ENCODE measurements at regions not wholly inside any gene's neighbourhood (a gene's known extent, or its start where the extent isn't known, plus 50 kb on each side); places are given as distances from the start of the nearest gene placed in this dataset.

- H3K4me1 ChIP-seq: no peaks in the 10 kb centered on the region
- no peak for TF ChIP-seq POLR2A (IDR thresholded peaks at IDR 0.05)
- TF ChIP-seq POLR2AphosphoS5 (IDR thresholded peaks at IDR 0.05): no peak
- no peak for TF ChIP-seq CTCF (IDR thresholded peaks at IDR 0.05)
- TF ChIP-seq EP300 (IDR thresholded peaks at IDR 0.05): no peak
- ATAC-seq: no peak
- no peaks in the 10 kb centered on the region for H3K9me3 ChIP-seq
- no peak overlapping the region for H3K4me3 ChIP-seq
- 62% methylated on average over 2 of the region's 2 CpGs; no CpG with 5 or more reads in 1 of the 2 donors for WGBS, 2 donors (ENCODE audit: low coverage in 1 of 2)
- H3K27ac ChIP-seq: no peak overlapping the region
- H3K27me3 ChIP-seq: no peaks in the 10 kb centered on the region
- no peaks in the 10 kb centered on the region for H3K36me3 ChIP-seq
Measured at GRCh38 chr3:144636833-144637232, 665.2 kb downstream of the DIPK2A start.

- no peaks in the 10 kb centered on the region for H3K4me1 ChIP-seq
- H3K4me3 ChIP-seq: no peak overlapping the region
- no peaks in the 10 kb centered on the region for H3K9me3 ChIP-seq
- no peaks in the 10 kb centered on the region for H3K27me3 ChIP-seq
- H3K27ac ChIP-seq: no peak overlapping the region
- H3K36me3 ChIP-seq: no peaks in the 10 kb centered on the region
- TF ChIP-seq CTCF (IDR thresholded peaks at IDR 0.05) (no peak), POLR2A (IDR thresholded peaks at IDR 0.05) (no peak), EP300 (IDR thresholded peaks at IDR 0.05) (no peak), POLR2AphosphoS5 (IDR thresholded peaks at IDR 0.05) (no peak)
- ATAC-seq: no peak
Measured at GRCh38 chr3:144638009-144638408, 666.4 kb downstream of the DIPK2A start.

GRCh38 chr3:144643771-144644198, 672.2 kb downstream of the DIPK2A start:
- TF ChIP-seq EP300 (IDR thresholded peaks at IDR 0.05) (no peak), POLR2AphosphoS5 (IDR thresholded peaks at IDR 0.05) (no peak), CTCF (IDR thresholded peaks at IDR 0.05) (no peak), POLR2A (IDR thresholded peaks at IDR 0.05) (no peak)
- no peaks in the 10 kb centered on the region for H3K9me3 ChIP-seq
- ATAC-seq: no peak
- 6 to 50% methylated on average over 2 to 3 of the region's 3 CpGs for WGBS, 2 donors (ENCODE audit: low coverage in 1 of 2)
- no peaks in the 10 kb centered on the region for H3K27me3 ChIP-seq
- no peaks in the 10 kb centered on the region for H3K4me1 ChIP-seq
- H3K27ac ChIP-seq: no peak overlapping the region
- no peaks in the 10 kb centered on the region for H3K36me3 ChIP-seq
- H3K4me3 ChIP-seq: no peak overlapping the region

GRCh38 chr3:144645300-144645699, 673.7 kb downstream of the DIPK2A start:
- ATAC-seq: no peak
- WGBS, 2 donors (ENCODE audit: low coverage in 1 of 2): 73 to 75% methylated on average over 1 of the region's 1 CpG
- H3K27me3 ChIP-seq: no peaks in the 10 kb centered on the region
- no peaks in the 10 kb centered on the region for H3K36me3 ChIP-seq
- TF ChIP-seq EP300 (IDR thresholded peaks at IDR 0.05): no peak
- TF ChIP-seq CTCF (IDR thresholded peaks at IDR 0.05): no peak
- TF ChIP-seq POLR2A (IDR thresholded peaks at IDR 0.05): no peak
- TF ChIP-seq POLR2AphosphoS5 (IDR thresholded peaks at IDR 0.05): no peak
- no peaks in the 10 kb centered on the region for H3K9me3 ChIP-seq
- H3K4me3 ChIP-seq: no peak overlapping the region
- H3K27ac ChIP-seq: no peak overlapping the region
- H3K4me1 ChIP-seq: no peaks in the 10 kb centered on the region

- H3K4me1 ChIP-seq: no peaks in the 10 kb centered on the region
- no peak overlapping the region for H3K27ac ChIP-seq
- WGBS, 2 donors (ENCODE audit: low coverage in 1 of 2): 89 to 91% methylated on average over 5 of the region's 5 CpGs
- H3K4me3 ChIP-seq: no peak overlapping the region
- no peaks in the 10 kb centered on the region for H3K27me3 ChIP-seq
- ATAC-seq: no peak
- TF ChIP-seq POLR2AphosphoS5 (IDR thresholded peaks at IDR 0.05) (no peak), POLR2A (IDR thresholded peaks at IDR 0.05) (no peak), EP300 (IDR thresholded peaks at IDR 0.05) (no peak), CTCF (IDR thresholded peaks at IDR 0.05) (no peak)
- H3K9me3 ChIP-seq: no peaks in the 10 kb centered on the region
- H3K36me3 ChIP-seq: no peaks in the 10 kb centered on the region
Measured at GRCh38 chr3:144650380-144650779, 678.8 kb downstream of the DIPK2A start.
